ENCODE measurements at regions not wholly inside any gene's neighbourhood (a gene's known extent, or its start where the extent isn't known, plus 50 kb on each side); places are given as distances from the start of the nearest gene placed in this dataset.
"Not testable (repeated sequence)": the region's sequence is repeated elsewhere in the genome, so short reads cannot be mapped to it uniquely, and the experiment has no call there.

- no peak for DNase-seq
Measured at GRCh38 chr2:104977958-104978357, 59.9 kb upstream of the MRPS9 start.

DNA sequence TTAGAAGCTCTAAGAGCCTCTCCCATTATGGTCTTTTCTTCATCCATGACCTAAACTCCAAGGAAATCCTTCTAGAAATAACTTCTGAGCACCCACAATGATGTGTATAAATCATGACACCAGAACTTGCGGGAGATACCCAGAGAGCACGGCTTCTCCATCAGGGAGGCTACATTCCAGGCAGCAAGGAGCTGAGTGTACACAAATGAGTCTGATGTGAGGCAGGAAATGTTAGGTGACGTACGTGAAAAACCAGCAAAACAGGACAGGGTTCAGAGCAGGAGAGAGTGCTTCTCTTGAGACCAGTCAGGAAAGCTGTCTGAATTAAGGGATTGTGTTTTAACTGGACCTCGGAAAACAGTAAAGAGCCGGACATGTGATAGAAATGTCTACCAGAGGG, 58.1 kb upstream of the MRPS9 start:
- DNase-seq = not testable (repeated sequence)

DNA sequence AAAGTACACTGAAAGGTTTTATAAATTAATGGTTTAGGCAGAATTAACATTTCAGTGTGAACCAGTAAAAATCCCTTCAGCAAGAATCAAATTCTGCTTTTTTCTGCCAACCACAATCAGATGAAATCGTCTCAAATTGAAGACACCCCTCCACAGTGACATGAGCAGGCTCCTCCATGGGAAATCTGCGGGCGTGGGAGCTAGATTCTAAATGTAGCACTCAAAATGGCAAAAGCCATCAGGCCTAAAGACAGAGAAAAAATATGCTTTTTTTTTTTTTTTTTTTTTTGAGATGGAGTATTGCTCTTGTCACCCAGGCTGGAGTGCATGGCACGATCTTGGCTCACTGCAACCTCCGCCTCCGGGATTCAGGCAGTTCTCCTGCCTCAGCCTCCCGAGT, 55.8 kb upstream of the MRPS9 start:
- no peak for DNase-seq

All from DMS153 (cell line).